GF-D8 (cell line): ENCODE measurements at regions not wholly inside any gene's neighbourhood (a gene's known extent, or its start where the extent isn't known, plus 50 kb on each side); places are given as distances from the start of the nearest gene placed in this dataset.

Experiments used
- DNase-seq: peaks from one replicate; lab custom pipeline; 2025; lab: John Stamatoyannopoulos, UW

DNA sequence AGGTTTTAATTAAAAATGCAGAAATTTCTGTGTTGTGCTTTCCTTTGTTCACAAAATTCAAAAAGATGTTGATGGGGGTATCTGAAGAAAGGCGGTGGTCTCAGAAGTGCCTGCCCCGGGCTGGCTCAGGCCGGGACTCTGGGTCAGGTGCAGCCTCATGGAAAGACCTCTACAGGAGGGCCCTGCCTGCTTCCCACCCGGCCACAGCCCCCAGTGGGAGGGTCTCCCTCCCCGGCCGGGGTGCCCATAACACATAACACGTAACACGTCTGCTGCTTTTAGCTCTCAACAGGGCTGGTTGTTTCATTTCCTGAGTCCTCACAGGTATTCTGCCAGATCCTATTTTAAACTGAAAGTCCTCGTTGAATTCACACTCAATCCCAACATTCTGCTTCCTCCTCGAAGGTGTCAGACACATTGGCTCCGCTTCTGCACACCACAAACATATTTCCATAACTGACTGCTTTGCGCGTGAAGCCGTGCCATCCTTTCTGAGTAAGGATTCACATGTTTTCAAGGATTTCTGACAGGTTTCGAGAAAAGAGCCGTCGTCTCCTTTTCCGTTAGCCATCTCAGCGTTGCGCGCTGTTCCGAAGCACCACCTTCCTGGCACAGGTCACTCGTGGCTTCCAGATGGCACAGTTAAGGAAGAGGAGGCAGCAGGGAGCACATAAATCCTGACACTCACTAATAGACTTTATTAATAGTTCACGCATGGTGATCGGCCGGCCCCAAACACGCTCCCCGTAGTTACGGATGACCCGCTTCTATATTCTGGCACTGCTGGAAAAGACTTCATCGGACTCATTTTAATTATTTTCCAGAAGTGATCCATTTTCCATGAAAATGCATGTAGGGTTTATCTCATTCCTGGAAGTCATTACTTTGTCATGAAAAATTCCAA is 569.3 kb downstream of the BRD1 start:
- no peak for DNase-seq

DNA sequence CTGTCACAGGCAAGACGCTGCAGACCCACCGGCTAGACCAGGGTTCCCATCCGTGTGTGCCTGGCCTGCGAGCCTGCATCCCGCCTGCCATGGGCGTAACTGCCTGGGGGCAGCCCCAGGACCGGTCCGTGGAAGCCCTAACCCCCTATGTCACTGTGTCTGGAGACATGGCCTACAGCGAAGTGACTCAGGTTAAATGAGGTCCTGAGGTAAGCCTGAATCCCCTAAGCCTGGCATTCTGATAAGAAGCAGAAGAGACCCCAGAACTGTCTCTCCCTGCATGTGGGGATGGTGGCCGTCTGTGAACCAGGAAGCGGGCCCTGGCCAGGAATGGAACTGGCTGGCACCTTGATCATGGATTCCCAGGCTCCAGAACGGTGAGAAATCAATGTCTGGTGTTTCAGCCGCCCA is 570.1 kb downstream of the BRD1 start:
- no peak for DNase-seq

DNA sequence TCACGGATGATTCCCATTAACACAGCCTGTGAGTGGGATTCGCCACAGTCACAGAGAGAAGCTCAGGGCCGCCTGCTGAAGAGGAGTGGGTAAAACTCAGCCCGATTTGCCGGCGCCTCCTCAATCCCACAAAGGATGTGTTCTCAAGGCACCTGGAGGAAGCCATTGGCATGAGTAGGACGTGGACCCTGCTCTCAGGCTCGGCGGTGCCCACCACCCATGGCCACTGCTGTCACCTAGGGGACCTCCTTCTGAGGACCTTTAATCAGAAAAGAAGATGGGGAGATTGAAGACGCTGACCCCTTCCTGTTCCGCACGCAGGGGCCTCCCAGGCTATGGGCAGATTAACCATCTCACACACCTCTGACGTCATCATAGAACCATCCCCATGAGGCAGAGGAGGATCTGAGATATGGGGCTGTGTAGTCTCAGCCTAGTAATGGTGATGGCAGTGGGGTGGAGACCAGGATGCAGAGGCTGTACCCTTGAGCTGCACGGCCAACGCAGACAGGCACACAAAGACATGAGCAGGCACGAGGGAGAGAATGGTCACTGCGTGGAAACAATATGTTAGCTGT is 571.8 kb downstream of the BRD1 start:
- DNase-seq: no peak

DNA sequence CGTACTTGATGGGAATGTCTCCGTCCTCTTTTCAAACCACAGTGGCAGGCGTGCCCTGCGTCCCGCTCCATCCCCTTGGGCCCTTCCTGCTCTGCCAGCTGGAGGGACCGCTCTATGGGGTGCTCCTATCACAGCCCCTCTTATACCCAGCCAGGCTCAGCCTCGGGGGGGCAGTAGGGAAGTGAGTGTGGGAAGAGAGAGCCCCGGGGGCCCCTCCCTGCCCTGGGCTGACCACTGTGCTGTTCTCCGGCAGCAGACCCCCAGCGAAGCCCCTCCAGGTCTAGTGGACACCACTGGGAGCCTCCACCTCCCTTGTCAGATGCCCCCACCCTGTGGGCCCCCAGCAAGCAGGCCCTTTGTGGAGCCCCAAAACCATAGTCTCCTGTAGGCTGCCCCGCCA is 572.5 kb downstream of the BRD1 start:
- no peak for DNase-seq

DNA sequence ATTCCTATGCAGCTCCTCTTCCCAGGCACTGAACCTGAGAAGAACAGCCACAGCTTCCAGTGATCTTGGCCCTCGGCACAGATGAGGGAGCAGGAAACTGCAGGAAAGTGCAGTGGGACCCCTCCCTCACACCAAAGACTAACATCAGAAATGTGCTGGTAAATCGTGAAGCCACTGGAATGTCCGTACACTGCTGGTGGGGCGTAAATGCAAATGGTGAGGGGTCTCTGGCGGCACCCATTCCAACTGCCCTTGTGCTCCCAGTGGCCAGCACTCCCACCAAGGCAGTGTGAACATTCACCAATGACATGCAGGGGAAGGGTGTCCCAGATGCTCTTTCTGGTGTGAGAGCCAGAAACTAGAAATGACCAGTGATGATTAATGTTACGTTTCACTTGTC is 574.0 kb downstream of the BRD1 start:
- no peak for DNase-seq

DNA sequence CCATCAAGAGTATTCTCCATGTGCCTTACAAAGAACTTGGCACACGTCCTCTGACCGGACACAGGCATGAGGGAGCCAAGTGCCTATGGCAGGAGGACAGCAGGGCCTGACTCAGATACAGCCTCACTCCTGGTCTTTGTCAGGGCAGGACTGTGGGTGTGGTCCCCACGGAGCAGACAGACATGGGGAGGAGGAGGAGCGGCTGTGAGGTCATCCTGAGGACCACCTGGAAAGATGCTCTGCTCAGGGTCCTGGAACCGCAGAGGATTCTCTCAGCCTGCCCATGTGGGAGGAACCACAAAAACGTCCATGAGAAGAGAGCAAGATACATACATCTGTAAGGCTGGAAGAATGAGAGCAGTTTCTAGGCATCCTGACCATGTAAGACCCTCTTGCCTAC is 576.3 kb downstream of the BRD1 start:
- no peak for DNase-seq

DNA sequence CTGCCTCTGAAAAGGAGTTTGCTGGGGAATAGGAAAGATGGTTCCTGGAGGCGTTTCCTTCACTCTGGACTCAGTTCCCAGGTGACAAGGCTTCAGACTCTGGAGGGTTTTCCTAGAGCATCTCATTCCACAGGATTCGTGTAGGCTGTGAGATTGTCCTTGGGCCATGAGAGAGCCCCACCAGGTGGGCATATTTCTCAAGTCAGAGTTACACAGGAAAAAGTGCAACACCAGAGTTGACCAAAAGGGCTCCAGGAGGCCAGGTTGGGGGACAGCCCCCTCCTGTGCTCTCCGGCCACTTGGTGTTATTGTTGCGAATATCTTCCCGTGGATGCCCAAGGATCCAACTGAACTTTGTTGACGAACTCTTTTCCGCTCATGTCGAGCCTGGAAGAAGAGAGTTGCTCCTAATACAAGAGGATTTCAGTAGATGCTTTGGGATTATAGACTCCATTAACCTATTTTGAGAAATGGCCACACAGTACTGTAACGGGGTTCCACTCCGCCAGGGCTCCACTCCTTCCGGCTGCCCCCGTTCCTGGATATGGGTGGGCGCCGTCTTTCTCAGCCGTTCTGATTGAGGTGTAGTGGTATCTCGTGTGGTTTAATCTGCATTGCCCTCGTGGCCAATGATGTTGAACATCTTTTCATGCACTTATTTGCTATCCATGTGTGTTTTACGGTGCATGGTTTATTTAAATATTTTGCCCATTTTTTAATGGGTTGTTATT is 580.3 kb downstream of the BRD1 start:
- DNase-seq: no peak

DNA sequence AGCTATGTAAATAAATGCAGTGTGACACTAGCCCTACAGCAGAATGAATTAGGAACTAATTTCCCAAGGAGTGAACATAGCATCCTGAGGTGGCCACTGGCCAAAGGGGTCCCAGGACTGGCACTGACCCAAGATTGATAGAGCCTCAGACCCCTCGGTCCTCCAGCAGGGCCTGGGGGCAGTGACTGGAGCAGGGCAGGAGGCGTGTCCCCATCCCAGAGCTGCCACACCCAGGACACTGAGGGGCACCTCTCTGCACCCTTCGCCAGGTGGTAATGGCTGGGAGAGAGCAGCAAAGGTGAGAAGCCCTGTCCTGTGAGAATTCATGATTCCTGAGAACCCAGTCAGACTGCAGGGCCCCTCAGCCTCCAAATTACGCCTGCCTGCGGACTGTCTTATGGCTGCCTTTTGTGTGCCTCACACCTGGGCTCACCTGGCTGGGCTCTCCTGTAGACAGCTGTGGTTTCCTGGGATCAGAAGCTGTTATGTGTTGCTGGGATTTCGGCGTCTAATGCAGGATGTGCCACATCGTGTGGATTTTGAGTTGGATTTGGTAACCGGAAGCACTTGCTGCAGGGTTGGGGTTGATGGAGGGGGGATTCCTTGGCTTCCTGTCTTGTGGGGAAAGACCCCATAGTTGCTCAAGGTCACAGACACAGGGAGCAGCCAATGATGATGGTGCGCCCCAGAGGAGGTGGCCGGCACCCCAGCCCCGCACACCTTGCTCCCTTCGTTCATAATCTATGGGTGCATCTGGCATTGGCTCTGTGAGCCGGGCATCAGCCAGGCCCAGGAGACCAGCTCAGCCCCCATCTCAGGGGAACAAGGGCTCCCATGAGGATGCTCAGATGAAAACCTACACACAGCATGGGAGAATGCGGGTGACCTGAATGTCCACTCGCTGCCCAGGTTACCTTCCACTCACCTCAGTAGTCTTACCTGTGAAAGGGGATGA is 582.9 kb downstream of the BRD1 start:
- DNase-seq: no peak

DNA sequence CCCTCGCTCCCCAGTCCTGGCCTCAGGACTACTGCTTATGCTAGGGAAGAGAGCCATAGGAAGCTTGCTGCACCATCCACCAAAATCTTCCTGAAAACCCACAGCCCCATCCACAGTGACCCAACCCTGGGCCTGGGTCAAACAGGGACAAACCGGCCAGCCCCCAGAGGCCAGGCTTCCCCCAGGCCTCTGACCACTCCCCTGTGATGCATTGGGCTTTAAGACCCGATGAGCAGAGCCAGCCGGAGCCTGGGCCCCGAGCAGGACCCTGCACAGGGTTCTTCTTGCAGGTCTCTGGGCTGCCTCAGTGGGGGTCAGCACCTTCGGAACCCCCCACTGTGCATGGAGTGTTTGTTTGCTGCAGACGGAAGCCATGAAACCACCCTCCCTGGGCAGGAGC is 583.7 kb downstream of the BRD1 start:
- no peak for DNase-seq

DNA sequence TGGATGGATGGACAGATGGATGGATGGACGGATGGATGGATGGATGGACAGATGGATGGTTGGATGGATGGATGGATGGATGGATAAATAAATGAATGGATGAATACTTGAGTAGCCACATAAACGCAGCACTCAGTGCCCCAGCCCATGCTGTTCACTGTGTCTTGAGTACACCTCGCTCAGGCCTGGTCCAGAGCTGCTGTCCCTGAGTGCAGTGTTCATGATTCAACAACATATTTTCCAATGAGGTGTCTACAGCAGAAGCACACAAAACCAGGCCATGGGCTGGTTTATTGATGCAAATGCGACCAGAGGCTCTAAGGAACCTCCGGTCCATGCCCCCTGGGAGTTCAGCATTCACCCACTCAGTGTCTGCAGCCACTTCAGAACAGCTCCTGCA is 584.3 kb downstream of the BRD1 start:
- no peak for DNase-seq

DNA sequence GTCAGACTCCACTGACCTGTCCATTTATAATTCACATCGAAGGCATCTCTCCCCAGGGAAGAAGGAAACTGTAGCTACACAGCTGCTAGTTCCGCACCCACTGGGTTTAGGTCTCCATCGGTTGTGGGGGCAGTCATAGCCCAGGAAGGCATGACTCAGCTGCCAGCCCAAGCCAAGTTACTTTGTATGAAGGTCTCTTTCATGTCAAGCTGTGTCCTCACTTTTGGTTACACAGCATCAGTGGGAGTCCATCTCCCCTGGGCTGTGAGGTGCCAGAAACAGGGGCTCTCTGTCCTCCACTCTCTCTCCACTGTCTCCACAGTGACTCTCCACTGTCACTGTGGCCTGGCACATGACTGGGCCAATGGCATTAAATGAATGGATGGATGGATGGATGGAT is 585.2 kb downstream of the BRD1 start:
- no peak for DNase-seq

DNA sequence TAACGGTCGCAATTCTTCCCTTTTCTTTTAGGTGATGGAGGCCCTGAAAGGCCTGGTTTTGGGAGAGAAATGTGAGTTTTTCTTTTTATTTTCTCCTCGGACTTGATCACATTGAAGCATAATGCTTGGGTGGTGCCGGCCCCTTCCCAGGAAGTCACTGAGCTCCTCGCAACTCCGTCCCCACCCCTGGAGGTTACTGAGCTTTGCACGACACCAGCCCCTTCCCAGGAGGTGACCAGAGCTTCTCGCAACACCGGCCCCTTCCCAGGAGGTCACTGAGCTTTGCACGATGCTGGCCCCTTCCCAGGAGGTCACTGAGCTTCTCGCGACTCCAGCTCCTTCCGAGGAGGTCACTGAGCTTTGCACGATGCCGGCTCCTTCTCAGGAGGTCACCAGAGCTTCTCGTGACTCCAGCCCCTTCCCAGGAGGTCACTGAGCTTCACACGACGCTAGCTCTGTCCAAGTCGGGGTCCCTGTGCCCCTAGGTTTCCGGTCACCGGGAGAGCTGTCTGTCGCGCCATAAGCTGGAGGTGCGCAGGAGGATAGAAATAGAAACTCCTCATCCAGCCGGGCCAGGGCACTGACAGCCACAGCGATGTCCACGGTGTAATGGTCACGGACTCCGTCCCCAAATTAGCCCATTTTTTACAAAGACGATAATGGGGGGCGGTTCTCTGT is 586.4 kb downstream of the BRD1 start:
- no peak for DNase-seq

DNA sequence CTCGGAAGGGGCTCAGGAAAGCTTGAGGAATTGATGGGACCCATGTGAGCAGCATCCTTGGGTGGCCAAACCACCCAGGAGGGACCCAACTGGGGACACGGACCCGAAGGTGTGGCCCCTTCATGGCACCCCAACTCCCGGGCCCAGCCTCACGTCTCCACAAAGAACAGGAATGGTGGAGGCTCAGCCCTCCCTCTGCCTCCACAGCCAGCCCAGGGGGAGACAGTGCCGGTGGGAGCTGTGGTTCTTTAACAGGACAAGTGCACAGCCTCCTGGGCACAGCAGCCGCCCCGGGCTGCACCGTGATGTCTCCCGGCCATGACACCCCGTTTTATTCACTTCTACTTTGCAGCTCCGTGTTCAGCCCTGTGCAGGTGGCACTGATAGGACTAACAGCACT is 587.2 kb downstream of the BRD1 start:
- no peak for DNase-seq

DNA sequence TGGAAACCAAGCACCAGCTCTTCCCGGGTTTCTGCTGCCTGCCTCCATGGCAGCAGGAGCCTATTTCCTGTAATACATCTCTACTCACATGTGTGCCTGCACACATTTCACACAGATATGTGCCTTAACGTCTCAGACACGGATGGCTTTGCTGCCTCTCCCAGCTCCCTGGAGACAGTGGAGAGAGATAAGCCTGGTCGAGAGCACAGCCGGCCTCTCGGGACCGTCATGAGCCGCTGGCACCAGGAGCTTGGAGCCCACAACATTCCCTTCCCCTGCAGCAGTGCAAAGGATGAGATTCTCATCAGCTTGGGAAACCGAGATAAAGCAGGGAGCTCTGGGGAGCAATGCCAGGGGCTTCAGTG is 587.7 kb downstream of the BRD1 start:
- DNase-seq: no peak

DNA sequence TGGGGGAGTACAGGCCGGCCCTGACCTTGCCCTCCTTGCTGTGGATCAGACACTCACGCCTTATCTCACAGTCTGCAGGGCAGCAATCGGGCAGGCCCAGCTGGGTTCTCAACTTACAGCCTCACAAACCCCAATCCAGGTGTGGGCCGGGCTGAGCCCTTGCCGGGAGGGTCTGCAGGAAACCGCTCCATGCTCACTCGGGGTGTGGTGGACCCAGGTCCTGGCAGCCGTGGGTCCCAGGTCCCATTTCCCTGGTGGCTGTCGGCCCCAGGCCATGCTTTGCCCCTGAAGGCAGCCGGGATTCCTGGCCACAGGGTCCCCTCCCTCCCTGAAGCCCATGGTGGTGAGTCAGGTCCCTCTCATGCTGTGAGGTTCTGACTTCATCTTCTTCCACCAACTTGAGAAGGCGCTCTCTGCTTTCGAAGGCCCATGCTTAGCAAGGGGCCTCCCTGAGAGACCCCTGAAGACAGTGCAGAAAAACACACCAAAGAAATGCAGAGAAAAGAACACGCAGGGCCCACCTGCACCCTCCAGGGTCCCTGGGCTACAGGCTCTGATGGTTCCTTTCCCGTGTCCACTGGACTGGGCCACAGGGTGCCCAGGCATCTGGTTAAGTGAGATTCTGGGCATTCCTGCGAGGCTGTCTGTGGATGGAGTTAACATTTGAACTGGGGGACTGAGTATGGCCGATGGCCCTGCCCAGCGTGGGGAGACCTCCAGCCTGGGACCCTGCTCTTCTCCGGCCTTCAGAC is 588.2 kb downstream of the BRD1 start:
- DNase-seq: no peak

DNA sequence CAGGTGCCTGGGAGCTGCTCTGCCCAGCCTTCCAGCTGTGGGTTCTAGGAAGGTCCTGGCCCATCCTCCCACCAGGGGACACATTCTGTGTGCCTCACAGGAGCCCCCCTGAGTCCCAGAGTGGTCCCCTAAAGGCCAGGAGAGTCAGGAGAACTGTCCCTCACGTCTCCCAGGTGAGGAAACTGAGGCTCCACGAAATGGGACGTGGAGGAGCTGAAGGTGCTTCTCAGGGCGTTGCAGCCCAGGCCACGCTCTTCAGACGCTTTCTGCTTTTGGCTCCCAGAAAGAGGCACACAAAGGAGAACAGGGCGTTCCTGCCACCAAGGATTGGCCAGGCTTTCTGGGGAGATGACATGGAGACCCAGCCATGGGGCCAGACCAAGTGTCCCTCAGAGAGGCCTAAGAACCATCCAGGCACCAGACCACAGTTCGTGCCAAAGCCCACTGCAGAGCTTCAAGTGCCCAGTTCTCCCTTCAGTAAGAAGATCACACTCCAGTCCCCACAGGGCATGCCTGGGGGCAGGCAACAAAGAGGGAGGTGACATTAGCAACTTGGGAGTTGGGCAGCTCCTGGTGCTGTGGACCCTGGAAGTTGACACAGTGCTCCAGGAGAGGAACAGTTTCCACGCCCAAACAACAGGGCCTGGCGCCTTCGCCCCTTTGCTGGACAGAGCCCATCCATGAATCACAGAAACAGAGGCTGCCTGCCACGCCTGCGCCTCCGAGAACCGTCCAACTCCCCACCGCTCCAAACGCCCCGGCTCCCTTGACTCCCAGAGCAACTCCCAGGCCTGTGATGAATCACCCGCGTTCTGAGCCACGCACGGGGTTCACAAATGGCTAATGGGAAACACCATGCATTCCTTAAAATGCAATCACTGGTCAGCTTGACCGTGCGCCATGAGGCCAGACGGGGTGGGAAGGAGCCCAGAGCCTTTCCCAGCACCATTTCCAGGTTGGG is 589.2 kb downstream of the BRD1 start:
- no peak for DNase-seq

DNA sequence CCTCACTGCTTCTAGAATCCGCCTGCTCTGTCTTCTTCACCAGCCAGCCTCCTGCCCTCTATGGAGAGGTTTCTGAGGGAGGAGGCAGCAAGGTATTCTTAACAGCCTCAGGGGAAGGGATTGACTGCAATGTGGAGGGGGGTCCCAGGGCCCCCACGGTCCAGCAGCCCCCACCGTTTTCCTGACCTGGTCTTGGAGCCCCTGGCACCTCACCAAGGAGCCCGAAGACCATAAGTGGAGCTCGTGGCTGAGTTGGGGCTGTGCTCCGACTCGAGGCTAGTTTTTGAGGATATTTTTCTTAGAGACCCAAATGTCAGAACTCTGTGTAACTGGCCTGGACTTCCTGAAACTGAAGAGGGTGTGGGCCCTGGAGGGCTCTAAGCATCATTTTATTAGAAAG is 590.0 kb downstream of the BRD1 start:
- no peak for DNase-seq

DNA sequence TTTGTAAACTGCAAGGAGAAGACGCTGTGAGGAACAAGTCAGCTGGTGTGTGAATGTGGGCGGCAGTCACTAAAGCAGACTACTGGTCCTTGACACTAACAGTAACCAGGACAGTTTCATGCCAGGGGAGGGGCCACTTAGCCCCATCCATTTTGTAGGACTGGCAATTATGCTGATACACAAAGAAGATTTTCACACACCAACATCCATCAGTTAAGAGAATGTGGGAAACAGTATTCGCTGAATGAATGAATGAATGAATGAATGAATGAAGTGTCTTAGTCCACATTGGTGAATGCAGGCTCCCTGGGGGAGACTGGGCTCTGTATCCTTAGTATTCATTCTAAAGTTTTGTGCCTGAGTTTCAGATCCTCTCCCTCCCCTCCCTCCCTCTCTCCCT is 590.4 kb downstream of the BRD1 start:
- DNase-seq: no peak

DNA sequence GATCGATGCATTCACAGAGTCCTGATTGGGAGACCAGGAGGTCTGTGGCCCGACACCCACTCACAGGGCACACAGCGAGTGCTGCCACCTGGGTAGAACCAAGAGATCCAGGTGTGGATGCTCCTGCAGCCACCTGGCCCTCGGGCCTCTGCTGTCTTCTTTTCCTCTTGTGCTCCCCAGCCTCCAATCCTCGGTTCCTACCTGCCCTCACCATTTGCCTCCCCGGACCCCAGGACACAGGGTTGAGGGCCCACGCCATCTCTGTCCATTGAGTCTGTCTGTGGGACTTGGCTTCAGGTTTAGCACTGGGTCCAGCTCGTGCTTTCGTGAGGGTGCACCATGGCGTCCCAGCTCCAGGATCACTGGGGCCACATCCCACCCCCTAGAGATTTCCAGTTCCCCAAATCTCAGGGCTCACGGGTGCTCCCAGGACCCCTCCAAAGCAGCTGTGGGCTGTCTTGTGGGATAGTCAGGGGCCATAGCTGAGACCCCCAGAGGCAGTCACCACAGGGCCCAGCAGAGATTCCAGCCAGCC is 591.1 kb downstream of the BRD1 start:
- DNase-seq: no peak
